DMS153 treated with DMSO at 0.1 percent for 48 hours (cell line): ENCODE measurements at regions not wholly inside any gene's neighbourhood (a gene's known extent, or its start where the extent isn't known, plus 50 kb on each side); places are given as distances from the start of the nearest gene placed in this dataset.

Source experiments
- DNase-seq: peaks from one replicate; lab custom pipeline; 2025; ENCODE audit not compliant: unreplicated experiment; lab: John Stamatoyannopoulos, UW

DNA sequence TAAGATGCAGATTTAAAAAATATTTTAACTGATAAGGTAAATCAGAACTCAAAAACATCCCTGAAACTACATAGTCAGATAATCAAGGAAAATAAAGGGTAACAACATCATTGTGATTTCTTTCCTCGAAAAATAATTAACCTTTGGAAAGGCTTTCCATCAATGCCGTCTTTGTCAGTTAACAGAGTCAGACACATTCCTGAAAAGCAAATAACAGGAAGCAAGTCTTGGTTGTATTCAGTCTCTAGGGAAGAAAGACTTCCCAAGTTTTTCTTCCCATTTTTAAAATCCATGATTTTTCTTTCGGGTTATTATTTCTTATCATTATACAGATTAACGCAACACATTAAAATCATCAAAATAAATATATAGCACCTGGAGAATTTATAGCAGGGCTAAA lies 256.4 kb upstream of the CDH6 start:
- no peak for DNase-seq

DNA sequence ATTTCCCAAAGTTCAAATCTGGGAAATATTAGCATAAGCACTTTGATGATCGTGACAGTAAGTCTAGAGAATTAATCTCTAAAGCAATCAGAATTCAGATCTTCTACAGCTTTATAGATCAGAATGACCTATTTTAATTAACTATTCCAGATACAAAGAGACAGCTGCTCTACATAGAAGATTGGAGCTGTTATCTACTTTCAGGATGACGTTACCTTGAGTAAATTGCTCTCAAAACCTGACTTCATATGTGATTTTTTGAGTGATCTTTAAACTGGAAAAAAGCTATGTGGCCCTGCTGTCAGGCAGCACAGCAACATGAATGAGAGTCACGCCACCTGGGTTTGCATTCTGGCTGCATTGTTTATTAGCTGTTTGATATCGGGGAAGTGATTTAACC lies 259.9 kb upstream of the CDH6 start:
- no peak for DNase-seq

DNA sequence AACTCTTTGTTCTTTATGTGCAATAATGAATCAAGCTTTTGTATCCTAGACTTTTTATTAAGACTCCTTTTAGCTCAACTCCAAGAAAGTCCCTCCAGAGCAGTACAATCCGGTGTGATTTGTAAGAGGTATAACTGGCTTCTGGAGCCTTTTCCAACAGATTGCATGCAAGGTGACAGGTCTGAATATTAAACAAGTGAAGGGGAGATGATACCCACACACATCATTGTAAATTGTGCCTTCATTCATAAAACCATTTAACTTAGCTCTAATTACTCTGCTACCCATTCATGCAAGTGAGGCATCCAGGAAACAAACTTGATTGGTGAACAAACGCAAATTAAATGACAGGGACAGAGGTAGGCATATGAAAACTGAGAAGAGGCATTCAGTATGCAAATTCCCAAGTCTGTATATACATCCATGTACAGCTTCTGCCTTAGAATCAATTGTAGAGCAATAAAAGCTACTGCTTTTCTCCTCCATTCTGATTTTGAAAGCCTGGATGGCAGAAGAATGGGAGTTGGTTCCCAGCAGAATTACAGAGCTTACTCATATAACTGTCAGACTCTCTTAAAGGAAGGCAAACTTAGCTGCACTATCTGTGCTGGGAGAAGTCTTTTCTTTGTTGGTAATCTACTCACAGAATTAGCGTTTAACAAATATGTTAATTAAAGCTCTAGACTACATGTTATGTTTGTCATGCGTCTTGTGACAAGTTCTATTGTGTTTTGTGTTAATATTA lies 261.0 kb upstream of the CDH6 start:
- no peak for DNase-seq

DNA sequence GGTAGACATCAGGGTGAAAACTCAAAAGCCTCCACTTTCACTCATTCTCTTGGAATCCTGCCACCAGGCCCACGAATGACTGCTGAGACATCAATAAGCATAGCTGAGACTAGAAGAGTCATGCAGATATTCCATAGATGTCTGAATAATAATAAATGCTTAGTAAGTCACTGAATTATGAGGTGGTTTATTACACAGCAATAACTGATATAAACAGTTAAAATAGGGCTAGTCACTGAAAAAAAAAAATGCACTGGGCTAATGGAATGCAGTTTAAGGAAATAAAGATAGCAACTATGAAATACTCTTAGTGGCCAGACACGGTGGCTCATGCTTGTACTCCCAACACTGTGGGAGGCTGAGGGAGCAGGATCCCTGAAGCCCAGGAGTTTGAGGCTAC lies 262.8 kb upstream of the CDH6 start:
- no peak for DNase-seq

DNA sequence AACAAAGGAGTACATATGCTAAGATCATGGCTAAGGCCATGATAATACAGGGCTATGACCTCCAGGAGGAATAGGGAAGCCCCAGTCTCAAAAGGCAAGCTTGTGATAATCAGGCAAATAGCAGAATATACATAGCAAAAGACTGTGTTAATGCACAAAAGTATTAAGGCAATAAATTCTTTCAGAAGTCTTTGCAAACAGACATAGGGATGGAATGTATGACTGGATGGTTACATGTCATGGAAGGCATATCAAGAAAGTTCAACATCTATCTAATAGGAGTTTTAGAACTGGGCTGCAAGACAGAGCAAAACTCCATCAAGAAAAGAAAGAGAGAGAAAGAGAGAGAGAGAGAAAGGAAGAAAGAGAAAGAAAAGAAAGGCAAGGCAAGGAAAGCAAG lies 264.5 kb upstream of the CDH6 start:
- DNase-seq, result no peak

DNA sequence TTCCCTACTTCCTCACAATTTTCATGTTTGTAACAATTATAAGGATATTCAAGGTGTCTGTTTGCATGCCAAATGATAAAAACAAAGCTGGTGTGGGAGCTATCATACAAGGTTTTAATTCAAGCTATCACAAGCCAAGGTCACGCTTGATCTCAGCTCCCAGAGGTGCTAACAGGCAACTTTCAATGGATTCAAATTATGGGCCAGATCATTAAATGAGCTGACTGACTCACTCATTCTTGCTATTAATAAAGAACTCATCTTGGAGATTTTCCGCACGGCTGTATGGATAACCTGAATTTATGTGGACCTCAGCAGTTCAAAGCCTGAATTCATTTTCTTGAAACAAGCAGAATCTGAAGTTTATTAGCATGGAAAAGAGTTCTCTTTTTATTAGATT lies 267.3 kb upstream of the CDH6 start:
- DNase-seq, result no peak

DNA sequence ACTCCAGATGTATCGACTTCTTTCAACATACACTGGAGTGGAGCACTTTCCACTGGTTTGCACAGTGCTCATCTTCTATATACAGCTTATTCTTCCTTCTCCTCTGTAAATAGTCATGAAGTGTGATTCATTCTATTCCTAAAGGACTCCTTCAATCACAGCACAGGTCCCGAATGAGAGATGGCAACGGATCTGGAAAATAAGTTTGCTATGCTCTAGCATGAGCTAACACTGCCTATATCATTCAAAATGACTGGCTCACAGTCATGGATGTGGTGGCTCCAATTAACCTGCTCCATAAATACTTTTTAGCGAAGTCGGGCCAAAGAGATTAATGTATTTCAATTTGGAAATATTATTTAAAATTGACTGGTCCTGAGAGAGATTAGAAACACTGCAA lies 272.1 kb upstream of the CDH6 start:
- DNase-seq, result no peak

DNA sequence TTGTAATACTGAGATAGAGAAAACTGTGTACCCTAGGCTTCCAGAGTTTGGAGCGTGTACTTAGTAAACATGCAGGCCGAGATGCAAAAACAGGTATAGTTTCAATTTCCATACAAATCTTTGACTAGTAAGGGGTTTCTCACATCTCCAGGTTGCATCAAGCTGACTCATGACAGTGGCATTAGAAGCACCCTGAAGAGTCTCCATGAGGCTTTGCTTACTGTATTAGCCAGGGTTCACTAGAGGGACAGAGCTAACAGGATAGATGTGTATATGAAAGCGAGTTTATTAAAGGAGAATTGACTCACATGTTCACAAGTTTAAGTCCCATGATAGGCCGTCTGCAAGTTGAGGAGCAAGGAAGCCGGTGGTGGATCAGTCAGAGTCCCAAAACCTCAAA lies 275.3 kb upstream of the CDH6 start:
- no peak for DNase-seq

DNA sequence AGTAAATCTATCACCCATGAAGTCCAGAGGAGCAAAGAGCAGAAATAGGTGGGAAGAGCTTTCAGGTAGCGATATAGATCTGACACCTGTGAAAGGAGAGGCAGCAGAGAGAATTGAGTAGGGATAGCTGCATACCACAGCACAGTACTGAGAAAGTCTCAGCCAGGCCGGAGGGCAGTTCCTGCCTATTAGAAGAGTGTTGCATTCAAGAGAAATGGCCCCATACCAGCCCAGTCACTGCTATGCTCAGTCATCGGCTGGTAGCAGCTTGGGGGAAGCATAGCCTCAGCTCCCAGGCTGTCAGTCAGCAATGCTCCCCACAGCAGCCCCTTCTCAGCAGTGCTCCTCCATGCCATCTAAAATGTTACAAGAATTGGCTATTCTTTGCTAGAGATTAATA lies 285.1 kb upstream of the CDH6 start:
- DNase-seq, result no peak

DNA sequence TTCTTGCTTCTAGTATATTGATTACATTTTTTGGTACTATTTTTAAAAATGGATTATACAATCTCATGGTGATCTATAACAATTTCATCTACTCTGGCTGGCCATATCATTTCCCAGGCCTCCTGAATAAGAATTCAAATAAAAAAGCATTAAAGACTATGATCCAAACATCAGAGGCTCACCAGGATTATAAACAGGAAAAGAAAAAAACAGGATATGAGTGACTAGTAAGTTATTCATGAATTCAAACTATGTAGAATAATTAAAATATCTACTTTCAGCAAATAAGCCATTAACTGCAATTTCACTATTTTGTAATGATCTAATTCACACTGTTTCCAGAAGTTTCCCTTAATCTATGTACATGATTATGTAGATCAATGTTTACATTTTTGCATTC lies 293.1 kb upstream of the CDH6 start:
- DNase-seq, result no peak

DNA sequence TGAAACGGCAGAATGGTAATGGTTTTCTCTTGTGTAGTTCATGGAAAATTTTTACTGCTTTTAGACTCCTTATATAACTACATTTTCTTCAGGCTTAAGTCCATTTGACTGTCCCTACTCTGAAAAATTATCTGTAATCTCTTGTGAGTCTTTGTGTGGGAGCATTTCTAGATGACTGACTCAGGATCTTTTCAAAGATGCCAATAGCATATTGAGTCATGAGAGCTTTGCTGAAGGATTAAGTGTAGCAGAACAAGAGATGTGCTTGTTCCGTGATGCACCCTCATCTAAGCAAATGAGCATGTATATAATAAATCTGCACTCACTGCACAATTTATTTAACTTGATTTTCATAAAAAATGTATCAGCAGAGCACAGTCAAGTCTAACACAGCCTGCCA lies 298.7 kb upstream of the CDH6 start:
- DNase-seq, result no peak

DNA sequence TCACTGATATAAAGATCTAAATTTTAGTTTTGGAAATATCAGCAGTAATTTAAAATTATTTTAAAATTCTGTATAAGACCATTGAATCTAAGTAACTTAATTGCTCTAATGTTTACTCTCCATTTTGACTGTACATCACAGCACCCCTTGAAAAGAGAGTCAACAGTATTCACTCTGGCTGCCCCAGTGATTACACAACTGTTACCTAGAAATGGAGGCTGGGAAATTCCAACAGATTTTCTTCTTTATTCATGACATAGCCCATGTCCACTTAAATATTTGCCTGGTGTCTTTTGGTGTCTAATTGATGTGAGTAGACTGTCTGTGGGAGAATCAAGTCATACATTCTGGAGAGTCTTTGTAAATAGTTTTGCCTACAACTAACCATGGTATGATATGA lies 301.8 kb upstream of the CDH6 start:
- no peak for DNase-seq

DNA sequence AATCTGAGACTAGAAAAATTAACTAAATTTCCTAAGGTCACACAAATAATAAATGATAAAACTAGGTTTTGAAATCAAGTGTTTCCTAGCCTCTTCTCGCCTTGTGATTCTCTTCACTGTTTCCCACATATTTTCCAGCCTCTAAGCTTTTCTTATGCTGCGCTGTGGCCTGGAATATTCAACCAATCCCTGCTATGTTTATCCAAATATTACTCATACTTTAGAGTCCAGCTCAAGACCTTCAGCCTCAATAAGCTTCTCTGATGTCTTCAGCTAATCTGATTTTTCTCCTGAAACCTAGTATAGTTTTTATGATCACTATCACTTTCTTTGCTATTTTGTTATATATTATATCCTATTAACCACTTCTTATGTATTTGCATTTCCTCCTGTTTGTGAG lies 303.1 kb upstream of the CDH6 start:
- DNase-seq, result no peak

DNA sequence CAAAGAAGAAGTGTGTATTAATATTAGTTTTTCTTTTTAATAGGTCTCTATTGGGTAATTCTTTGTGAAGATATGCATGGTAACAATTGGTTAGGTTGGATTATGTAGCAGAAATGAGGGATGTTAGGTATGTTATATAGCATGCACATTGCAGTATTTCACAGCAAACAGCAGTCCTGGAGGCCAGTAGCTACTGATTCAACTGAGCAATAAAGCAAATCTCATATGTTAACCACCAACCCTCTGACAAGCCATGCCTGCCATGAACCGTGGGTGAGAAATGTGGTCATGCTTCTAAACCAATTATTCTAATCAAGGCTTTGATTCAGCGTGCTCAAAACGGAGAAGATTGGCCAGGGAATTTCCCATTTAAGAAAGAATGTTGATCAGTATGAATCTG lies 313.0 kb upstream of the CDH6 start:
- DNase-seq, result no peak

DNA sequence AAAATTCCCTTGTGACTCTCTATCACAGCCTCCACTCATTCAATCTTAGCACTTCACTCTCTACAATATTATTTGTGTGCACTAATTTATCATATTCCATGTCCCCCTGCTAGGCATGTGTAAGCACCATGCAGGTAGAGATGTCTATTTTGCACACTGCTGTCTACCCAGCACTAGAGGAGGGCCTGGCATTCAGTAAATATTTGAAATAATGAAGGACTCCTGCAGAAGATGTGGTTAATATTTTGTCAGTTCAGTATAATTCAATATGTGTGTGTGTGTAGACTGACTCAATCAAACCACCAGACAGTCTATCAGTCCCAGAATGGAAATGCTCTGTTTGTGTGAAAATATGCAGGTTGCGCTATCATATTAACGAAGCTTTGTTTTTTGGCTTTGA lies 313.6 kb upstream of the CDH6 start:
- DNase-seq, result no peak

DNA sequence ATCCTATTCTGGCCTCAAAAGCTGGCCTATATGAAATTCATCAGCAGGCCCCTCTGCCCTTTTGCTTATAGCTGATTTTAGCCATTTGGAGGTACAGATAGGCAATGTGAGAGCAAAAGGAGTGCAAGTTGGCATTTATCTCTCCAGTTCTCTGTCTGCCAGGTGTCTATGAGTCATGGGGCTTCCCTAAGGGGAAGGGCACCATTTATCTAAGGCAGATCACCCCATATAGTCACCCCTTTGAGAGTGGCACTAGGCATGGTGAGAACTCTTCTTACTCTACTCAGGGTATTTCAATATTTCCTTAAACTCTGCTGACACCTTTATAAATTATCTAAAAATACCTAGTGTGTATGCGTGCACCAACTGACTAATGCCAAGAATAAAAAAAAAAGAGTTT lies 314.7 kb upstream of the CDH6 start:
- no peak for DNase-seq

DNA sequence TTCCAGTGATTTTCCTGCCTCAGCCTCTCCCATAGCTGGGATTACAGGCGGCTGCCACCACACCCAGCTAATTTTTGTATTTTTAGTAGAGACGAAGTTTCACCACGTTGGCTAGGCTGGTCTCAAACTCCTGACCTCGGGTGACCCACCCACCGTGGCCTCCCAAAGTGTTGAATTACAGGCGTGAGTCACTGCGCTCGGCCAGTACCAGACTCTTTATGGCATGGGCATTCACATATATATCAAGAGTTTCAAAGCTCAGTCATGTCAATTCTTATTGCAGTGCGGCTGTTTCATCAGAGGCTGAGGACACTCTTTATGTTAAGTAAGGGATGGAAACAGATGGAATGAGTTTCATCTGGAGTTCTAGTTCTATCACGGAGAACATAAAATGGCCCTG lies 315.2 kb upstream of the CDH6 start:
- no peak for DNase-seq

DNA sequence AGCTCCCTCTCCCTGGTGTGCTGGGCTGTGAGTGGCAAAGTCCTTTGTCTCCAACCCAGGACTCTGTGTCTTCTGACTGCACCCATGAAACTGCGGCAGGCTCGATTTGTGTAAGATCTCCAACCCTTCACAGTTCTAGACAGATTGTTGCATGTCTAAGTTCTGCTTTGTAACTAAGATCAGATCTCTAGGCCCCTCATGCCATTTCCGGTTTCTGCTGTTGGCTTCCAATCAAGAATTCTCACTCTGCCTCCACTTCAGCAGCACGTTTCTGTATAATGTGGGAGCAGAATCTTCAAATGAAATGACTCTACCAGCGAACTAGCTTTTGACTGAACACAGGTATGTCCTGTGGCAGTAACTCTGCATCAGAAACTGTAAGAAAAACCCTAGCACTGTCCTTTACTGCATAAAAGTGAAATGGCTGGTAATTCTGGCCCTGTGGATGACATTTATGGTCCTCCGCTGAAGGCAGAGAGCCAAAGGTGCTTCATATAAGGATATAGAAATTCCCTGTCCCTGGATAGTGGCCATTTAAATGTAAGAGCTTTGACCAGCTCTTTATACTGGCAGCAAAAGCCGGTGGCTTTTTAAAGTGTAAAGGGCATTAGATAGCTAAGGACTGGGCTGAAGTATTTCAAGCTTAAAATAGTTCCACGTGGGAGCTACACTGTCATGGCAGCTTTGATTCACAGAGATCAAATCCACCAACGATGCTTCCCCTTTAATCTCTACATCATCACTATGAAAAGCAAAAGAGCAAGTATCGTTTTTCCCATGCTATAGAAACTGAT lies 319.0 kb upstream of the CDH6 start:
- DNase-seq, result no peak

DNA sequence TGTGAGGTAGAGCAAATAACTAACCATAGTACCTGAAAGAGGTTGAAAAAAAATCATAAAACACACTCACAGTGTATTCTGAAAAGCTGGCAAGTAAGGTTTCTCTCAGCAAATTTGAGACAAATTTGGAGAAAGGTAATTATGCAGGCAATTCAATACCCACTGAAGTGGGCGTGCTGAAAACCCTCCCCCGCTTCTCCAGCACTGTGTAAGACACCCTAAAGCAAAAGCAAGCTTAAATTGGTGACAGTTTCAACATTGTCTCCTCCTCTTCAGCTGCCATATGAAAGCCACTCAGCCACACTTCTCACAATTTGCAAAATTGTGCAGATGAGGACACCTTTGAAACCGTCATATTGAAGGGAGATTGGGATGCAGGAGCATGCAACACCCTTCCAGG lies 322.3 kb upstream of the CDH6 start:
- DNase-seq, result no peak

DNA sequence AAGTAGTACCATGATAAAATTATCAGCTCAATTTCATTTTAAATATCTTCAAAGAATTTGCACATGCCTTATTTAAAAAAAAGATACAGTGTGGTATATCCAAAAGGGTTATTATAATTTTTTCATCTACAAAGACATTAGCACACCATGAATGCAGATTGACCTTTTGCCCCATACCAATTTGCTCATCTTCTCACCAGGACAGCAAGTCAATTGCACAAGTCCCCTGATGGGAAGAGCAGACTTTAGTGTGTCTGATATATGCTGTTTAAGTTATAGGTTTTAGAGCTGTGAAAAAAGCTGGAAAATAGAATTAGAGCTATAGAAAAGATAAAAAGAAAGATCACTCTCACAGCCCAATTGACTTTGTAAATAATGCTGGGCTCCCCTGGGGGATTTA lies 325.8 kb upstream of the CDH6 start:
- DNase-seq, result no peak

DNA sequence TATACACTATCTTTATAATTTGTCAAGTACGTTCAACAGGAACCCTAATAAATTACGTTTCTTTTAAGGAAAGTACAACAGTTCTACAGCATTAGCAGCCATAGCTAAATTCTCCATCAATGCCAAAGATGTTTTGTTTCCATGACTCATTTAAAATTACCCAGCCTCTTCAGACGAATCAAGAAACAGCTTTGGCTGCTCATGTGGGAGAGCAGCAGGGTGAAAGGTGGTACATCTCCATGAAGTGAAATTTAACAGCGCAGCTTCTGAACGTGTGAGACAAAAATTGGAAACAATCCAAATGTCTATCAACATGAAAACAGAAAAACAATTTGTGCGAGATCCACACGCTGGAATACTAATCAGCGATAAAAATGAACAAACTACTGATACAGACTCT lies 327.3 kb upstream of the CDH6 start:
- DNase-seq, result no peak

DNA sequence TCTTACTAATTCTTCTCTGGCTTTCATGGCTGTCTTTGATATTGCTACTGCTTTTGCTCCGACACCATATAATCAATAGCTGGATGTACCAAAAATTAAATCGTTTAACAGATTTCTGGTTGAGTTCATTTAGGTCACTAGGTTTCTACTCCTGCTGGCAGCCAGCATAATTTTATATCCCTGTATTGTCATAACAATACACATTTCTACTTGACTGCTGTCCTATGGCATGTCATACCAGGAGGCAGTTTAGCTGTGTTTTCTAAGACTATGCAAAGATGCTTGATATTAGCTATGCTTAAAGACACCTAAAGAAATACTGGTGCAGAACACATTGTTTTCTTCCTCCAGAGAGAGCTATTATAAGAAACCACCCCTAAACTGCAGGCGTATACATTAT lies 337.2 kb upstream of the CDH6 start:
- no peak for DNase-seq

DNA sequence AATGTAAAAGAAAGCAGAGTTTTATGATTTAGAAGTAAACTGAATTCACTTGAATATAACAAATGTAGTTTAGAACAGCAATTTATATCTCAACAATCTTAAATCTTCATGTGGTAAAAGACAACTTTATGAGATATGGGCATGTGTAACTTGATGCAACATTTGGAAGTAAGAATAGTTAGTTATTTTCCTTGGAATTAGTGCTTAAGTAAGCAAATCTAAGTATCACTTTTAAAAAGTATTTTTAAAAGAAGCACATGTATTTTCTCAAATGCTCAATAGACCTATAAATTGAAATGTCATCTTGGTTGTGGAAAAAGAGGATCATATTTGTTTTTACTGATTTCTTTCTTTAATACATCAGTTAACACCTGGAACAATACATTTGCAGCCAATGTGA lies 340.3 kb upstream of the CDH6 start:
- no peak for DNase-seq
